DMS 273 (cell line): ENCODE measurements at regions not wholly inside any gene's neighbourhood (a gene's known extent, or its start where the extent isn't known, plus 50 kb on each side); places are given as distances from the start of the nearest gene placed in this dataset.

Source experiments
- DNase-seq: peaks from one replicate; lab custom pipeline; 2025; ENCODE audit not compliant: unreplicated experiment; lab: John Stamatoyannopoulos, UW

- no peak for DNase-seq
Measured at GRCh38 chr18:43635397-43635796, 358.1 kb upstream of the SYT4 start.

GRCh38 chr18:43642727-43643330, 365.5 kb upstream of the SYT4 start:
- DNase-seq, result no peak

GRCh38 chr18:43648002-43648401, 370.7 kb upstream of the SYT4 start:
- DNase-seq, result no peak

- no peak for DNase-seq
Measured at GRCh38 chr18:43649649-43650357, 372.5 kb upstream of the SYT4 start.

GRCh38 chr18:43650426-43650825, 373.1 kb upstream of the SYT4 start:
- no peak for DNase-seq

GRCh38 chr18:43651057-43651456, 373.8 kb upstream of the SYT4 start:
- no peak for DNase-seq

- DNase-seq, result no peak
Measured at GRCh38 chr18:43656547-43656946, 379.3 kb upstream of the SYT4 start.

- DNase-seq, result peak; percentile 15
Measured at GRCh38 chr18:43661570-43661969, 384.3 kb upstream of the SYT4 start.

GRCh38 chr18:43662657-43663056, 385.4 kb upstream of the SYT4 start:
- DNase-seq, result no peak

- no peak for DNase-seq
Measured at GRCh38 chr18:43663159-43663558, 385.9 kb upstream of the SYT4 start.

GRCh38 chr18:43664487-43665008, 387.3 kb upstream of the SYT4 start:
- DNase-seq, result no peak

GRCh38 chr18:43665105-43665788, 388.0 kb upstream of the SYT4 start:
- DNase-seq, result no peak

GRCh38 chr18:43668866-43669265, 391.6 kb upstream of the SYT4 start:
- DNase-seq, result no peak

GRCh38 chr18:43671431-43671830, 394.1 kb upstream of the SYT4 start:
- no peak for DNase-seq

- no peak for DNase-seq
Measured at GRCh38 chr18:43680096-43680495, 402.8 kb upstream of the SYT4 start.

GRCh38 chr18:43681661-43682060, 404.4 kb upstream of the SYT4 start:
- no peak for DNase-seq

GRCh38 chr18:43682196-43682595, 404.9 kb upstream of the SYT4 start:
- DNase-seq, result no peak

GRCh38 chr18:43686709-43687108, 409.4 kb upstream of the SYT4 start:
- DNase-seq, result no peak

- no peak for DNase-seq
Measured at GRCh38 chr18:43692099-43692690, 414.9 kb upstream of the SYT4 start.

- DNase-seq, result no peak
Measured at GRCh38 chr18:43702399-43702798, 425.1 kb upstream of the SYT4 start.

GRCh38 chr18:43703050-43703449, 425.8 kb upstream of the SYT4 start:
- no peak for DNase-seq

GRCh38 chr18:43705850-43706249, 428.6 kb upstream of the SYT4 start:
- no peak for DNase-seq
